Stimulated activated CD8-positive, alpha-beta memory T cell treated with anti-CD3 and anti-CD28 coated beads, Interleukin-4, amount 100 ng/mL, for 24 hours (primary cell): ENCODE measurements at regions not wholly inside any gene's neighbourhood (a gene's known extent, or its start where the extent isn't known, plus 50 kb on each side); places are given as distances from the start of the nearest gene placed in this dataset.

Source experiments
- DNase-seq: peaks from one replicate; pipeline ENCODE4 v3.0.0-alpha.2; 2020; ENCODE audit warnings: low read depth

- DNase-seq, result no peak
These were observed 116.8 kb upstream of the PFKP start for GRCh38 chr10:2950546-2950945.

GRCh38 chr10:2949948-2950354, 117.4 kb upstream of the PFKP start:
- peak; percentile 1 for DNase-seq

- DNase-seq, result no peak
These were observed 118.0 kb upstream of the PFKP start for GRCh38 chr10:2949221-2949947.

- DNase-seq, result no peak
These were observed 119.1 kb upstream of the PFKP start for GRCh38 chr10:2948127-2948854.

- no peak for DNase-seq
These were observed 122.6 kb upstream of the PFKP start for GRCh38 chr10:2944788-2945187.

GRCh38 chr10:2943932-2944614, 123.3 kb upstream of the PFKP start:
- DNase-seq, result no peak

GRCh38 chr10:2942938-2943337, 124.4 kb upstream of the PFKP start:
- DNase-seq, result no peak

GRCh38 chr10:2938869-2939268, 128.5 kb upstream of the PFKP start:
- no peak for DNase-seq

- no peak for DNase-seq
These were observed 130.5 kb upstream of the PFKP start for GRCh38 chr10:2936816-2937215.

- no peak for DNase-seq
These were observed 131.5 kb upstream of the PFKP start for GRCh38 chr10:2935647-2936386.

GRCh38 chr10:2933924-2934323, 133.4 kb upstream of the PFKP start:
- DNase-seq, result no peak

- no peak for DNase-seq
These were observed 133.8 kb upstream of the PFKP start for GRCh38 chr10:2933519-2933918.

GRCh38 chr10:2933071-2933470, 134.3 kb upstream of the PFKP start:
- no peak for DNase-seq

GRCh38 chr10:2929480-2930258, 137.7 kb upstream of the PFKP start:
- no peak for DNase-seq

GRCh38 chr10:2927958-2928840, 139.1 kb upstream of the PFKP start:
- DNase-seq, result peak; percentile 38

GRCh38 chr10:2926918-2927660, 140.3 kb upstream of the PFKP start:
- DNase-seq, result no peak

GRCh38 chr10:2925631-2926030, 141.7 kb upstream of the PFKP start:
- DNase-seq, result no peak

- DNase-seq, result no peak
These were observed 142.9 kb upstream of the PFKP start for GRCh38 chr10:2924431-2924830.

- DNase-seq, result no peak
These were observed 145.2 kb upstream of the PFKP start for GRCh38 chr10:2921956-2922680.
